Activated CD4-positive, alpha-beta memory T cell treated with anti-CD3 and anti-CD28 coated beads, Interleukin-2, amount 10 ng/mL, durations not matched to agents 7 days and 5 days (primary cell): ENCODE measurements at regions not wholly inside any gene's neighbourhood (a gene's known extent, or its start where the extent isn't known, plus 50 kb on each side); places are given as distances from the start of the nearest gene placed in this dataset.

Experiments
- CTCF ChIA-PET: fragments of 350-600 bp; sonication (Branson Sonifier 250); formaldehyde crosslinking; loops from one replicate; lab custom pipeline; 2021; ENCODE audit warnings: antibody characterized with exemption, inconsistent platforms; lab: Charles Lee
- POLR2A ChIA-PET: fragments of 350-600 bp; sonication (Branson Sonifier 250); formaldehyde crosslinking; loops from one replicate; lab custom pipeline; 2021; ENCODE audit warnings: antibody characterized with exemption; lab: Charles Lee
- DNase-seq: peaks from one replicate; pipeline ENCODE4 v3.0.0-alpha.2; 2020
- H3K27ac Mint-ChIP-seq: one replicate; pipeline ENCODE4 v1.8.0; 2021; ENCODE audit warnings: mild to moderate bottlenecking, mixed read lengths
- H3K27me3 Mint-ChIP-seq: one replicate; pipeline ENCODE4 v1.8.0; 2021; ENCODE audit warnings: mixed read lengths
- H3K36me3 Mint-ChIP-seq: one replicate; pipeline ENCODE4 v1.8.0; 2021; ENCODE audit warnings: low read depth, mixed read lengths
- H3K4me1 Mint-ChIP-seq: one replicate; pipeline ENCODE4 v1.8.0; 2021; ENCODE audit warnings: mixed read lengths
- H3K4me3 Mint-ChIP-seq: one replicate; pipeline ENCODE4 v1.8.0; 2021; ENCODE audit warnings: mild to moderate bottlenecking, mixed read lengths
- H3K9me3 Mint-ChIP-seq: one replicate; pipeline ENCODE4 v1.8.0; 2021; ENCODE audit warnings: mixed read lengths

DNA sequence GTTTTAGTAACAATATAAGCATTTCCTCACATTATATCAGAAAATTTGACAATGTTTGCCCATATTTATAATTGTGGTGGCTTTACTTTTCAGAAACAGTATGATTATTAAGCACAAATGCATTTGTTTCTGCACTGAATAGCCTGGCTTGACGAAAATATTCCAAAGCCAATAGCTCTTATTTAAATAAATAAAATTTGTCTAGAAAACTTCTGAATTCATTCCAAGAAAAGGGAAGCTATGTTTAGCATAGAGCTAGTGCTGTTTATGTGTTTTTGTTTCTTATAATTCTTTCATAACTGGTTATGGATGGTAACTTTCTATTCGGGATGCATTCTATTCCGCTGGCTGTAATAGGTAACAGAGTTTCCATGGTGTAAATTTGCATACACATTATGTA, 268.6 kb downstream of the PTBP2 start:
- Mint-ChIP-seq H3K4me1 (no peaks in the 10 kb centered on the region), H3K36me3 (no peaks in the 10 kb centered on the region), H3K27me3 (no peaks in the 10 kb centered on the region), H3K27ac (no peak overlapping the region), H3K9me3 (no peaks in the 10 kb centered on the region), H3K4me3 (no peak overlapping the region)
- ChIA-PET CTCF (no interaction called here), POLR2A (no interaction called here)
- no peak for DNase-seq

DNA sequence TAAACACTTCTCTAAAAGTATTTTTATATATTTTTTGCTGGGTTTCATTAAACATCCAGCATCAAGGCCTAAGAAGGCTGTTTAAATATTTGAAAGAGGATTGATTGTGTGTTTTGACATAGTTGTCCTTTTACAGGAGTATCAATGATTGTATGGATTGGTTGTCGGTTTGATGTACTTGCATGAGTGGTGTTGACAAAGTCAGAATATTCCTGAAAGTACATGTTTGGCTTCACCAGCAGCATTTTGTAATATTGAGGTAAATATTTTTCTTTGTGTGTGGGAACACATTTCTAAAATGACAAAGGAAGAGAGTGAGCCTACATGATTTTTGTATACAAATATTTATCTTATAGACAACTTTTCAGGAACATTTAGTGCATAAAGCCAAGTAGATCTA, 269.7 kb downstream of the PTBP2 start:
- CTCF ChIA-PET = no interaction called here
- H3K36me3 Mint-ChIP-seq = no peaks in the 10 kb centered on the region
- POLR2A ChIA-PET = no interaction called here
- H3K9me3 Mint-ChIP-seq = no peaks in the 10 kb centered on the region
- H3K4me1 Mint-ChIP-seq = no peaks in the 10 kb centered on the region
- no peaks in the 10 kb centered on the region for H3K27me3 Mint-ChIP-seq
- no peak overlapping the region for H3K27ac Mint-ChIP-seq
- no peak for DNase-seq
- H3K4me3 Mint-ChIP-seq = no peak overlapping the region

DNA sequence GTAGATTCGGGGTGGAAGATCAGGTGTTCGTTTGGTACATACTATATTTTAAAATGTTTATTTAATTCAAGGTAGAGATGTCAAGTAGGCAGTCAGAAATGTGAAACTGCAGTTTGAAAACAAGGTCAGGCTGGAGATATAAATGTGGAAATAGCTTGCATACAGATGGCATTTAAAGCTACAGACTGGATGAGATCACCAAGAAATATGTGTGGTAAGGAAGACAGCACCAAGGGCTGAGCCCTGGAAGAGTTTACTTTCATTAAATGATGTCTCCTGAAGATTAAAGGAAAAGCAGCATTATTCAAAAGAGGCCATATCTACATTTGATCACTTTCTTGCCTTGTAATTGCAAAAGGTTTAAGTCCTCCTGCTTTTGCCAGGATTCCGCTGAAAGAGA, 271.3 kb downstream of the PTBP2 start:
- CTCF ChIA-PET = no interaction called here
- POLR2A ChIA-PET = no interaction called here
- H3K27me3 Mint-ChIP-seq = no peaks in the 10 kb centered on the region
- H3K36me3 Mint-ChIP-seq = no peaks in the 10 kb centered on the region
- no peak for DNase-seq
- H3K27ac Mint-ChIP-seq = no peak overlapping the region
- H3K4me1 Mint-ChIP-seq = no peaks in the 10 kb centered on the region
- H3K9me3 Mint-ChIP-seq = no peaks in the 10 kb centered on the region
- no peak overlapping the region for H3K4me3 Mint-ChIP-seq

- H3K4me1 Mint-ChIP-seq = no peaks in the 10 kb centered on the region
- H3K36me3 Mint-ChIP-seq = no peaks in the 10 kb centered on the region
- no peak overlapping the region for H3K27ac Mint-ChIP-seq
- peaks cover 9% of the 10 kb centered on the region for H3K27me3 Mint-ChIP-seq
- H3K4me3 Mint-ChIP-seq = no peak overlapping the region
- no peaks in the 10 kb centered on the region for H3K9me3 Mint-ChIP-seq
- CTCF ChIA-PET = no interaction called here
- no peak for DNase-seq
- POLR2A ChIA-PET = no interaction called here
These were observed 273.8 kb downstream of the PTBP2 start for GRCh38 chr1:96995351-96995750.

DNA sequence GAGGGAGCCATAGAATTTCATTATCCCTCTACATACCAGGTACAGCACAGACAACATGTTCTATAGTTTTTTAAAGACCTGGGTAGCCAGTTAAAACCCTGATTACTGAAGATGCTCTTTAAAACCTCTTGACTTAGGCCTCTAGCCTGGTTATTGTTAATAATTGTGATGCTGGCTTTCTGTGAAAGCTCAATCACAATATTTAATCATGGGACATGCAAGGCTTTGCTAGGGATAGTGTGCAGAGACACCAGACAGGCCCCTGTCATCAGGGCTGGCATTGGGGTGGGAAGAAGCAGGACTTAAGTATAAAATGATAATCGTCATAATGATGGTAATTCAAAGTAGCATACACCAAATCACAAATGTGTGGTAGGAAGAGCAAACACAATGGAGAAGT, 274.4 kb downstream of the PTBP2 start:
- Mint-ChIP-seq H3K4me3 (no peak overlapping the region), H3K4me1 (no peaks in the 10 kb centered on the region), H3K36me3 (no peaks in the 10 kb centered on the region), H3K9me3 (no peaks in the 10 kb centered on the region), H3K27me3 (peaks cover 9% of the 10 kb centered on the region), H3K27ac (no peak overlapping the region)
- POLR2A ChIA-PET = no interaction called here
- CTCF ChIA-PET = no interaction called here
- no peak for DNase-seq

- Mint-ChIP-seq H3K4me1 (no peaks in the 10 kb centered on the region), H3K36me3 (no peaks in the 10 kb centered on the region), H3K4me3 (no peak overlapping the region), H3K27ac (no peak overlapping the region), H3K27me3 (peaks cover 9% of the 10 kb centered on the region), H3K9me3 (no peaks in the 10 kb centered on the region)
- DNase-seq = no peak
- POLR2A ChIA-PET = no interaction called here
- CTCF ChIA-PET = no interaction called here
These were observed 276.1 kb downstream of the PTBP2 start for GRCh38 chr1:96997717-96998116.

DNA sequence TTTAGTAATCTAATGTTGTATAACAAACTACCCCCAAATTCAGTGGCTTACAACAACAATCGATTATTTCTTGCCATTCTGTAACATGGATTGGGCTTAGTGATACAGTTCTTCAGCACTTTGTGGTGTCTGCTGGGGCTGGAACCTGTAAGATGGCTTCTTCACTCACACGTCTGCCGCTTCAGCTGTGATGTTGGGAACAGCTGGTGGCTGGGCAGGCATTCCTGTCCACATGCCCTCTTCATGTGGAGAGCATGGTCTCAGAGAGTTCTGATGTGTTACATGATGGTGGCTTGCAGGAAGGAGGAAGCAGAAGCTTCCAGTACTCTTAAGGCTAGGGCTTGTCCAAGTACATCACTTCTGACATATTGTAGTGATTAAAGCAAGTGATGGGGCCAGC, 276.9 kb downstream of the PTBP2 start:
- DNase-seq = no peak
- H3K36me3 Mint-ChIP-seq = no peaks in the 10 kb centered on the region
- CTCF ChIA-PET = no interaction called here
- peaks cover 9% of the 10 kb centered on the region for H3K27me3 Mint-ChIP-seq
- POLR2A ChIA-PET = no interaction called here
- no peaks in the 10 kb centered on the region for H3K9me3 Mint-ChIP-seq
- no peaks in the 10 kb centered on the region for H3K4me1 Mint-ChIP-seq
- no peak overlapping the region for H3K4me3 Mint-ChIP-seq
- no peak overlapping the region for H3K27ac Mint-ChIP-seq

DNA sequence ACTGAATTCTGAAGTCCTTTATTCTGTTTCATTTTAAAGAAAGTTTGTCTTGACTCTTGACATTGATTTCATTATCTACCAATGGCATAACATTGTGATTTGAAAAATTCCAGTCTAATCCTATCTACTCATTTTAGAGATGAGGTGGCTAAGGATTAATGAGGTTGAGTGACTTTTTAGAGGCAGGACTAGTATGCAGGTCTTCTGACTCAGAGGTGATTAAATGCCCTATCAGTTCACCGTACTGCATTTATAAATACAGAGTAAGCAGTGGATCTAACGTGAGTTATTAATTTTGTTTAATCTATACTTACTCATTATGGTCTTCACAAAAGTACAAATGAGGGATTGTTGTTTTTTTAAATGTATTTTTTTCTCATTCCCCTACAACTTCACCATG, 277.6 kb downstream of the PTBP2 start:
- Mint-ChIP-seq H3K4me3 (no peak overlapping the region), H3K4me1 (no peaks in the 10 kb centered on the region), H3K36me3 (no peaks in the 10 kb centered on the region), H3K27me3 (peaks cover 9% of the 10 kb centered on the region), H3K9me3 (no peaks in the 10 kb centered on the region), H3K27ac (no peak overlapping the region)
- no peak for DNase-seq
- ChIA-PET POLR2A (no interaction called here), CTCF (no interaction called here)

GRCh38 chr1:97004054-97004453, 282.5 kb downstream of the PTBP2 start:
- DNase-seq = no peak
- POLR2A ChIA-PET = no interaction called here
- H3K4me1 Mint-ChIP-seq = no peaks in the 10 kb centered on the region

GRCh38 chr1:97004743-97005142, 283.2 kb downstream of the PTBP2 start:
- H3K27ac Mint-ChIP-seq = no peak overlapping the region
- no peaks in the 10 kb centered on the region for H3K9me3 Mint-ChIP-seq
- H3K27me3 Mint-ChIP-seq = no peaks in the 10 kb centered on the region
- H3K4me1 Mint-ChIP-seq = no peaks in the 10 kb centered on the region
- ChIA-PET POLR2A (no interaction called here), CTCF (no interaction called here)
- H3K36me3 Mint-ChIP-seq = no peaks in the 10 kb centered on the region
- no peak for DNase-seq
- no peak overlapping the region for H3K4me3 Mint-ChIP-seq

More at GRCh38 chr1:97004054-97004453, 282.5 kb downstream of the PTBP2 start:
- H3K36me3 Mint-ChIP-seq = no peaks in the 10 kb centered on the region
- H3K27me3 Mint-ChIP-seq = no peaks in the 10 kb centered on the region
- CTCF ChIA-PET = no interaction called here
- H3K27ac Mint-ChIP-seq = no peak overlapping the region
- H3K4me3 Mint-ChIP-seq = no peak overlapping the region
- H3K9me3 Mint-ChIP-seq = no peaks in the 10 kb centered on the region

GRCh38 chr1:97006044-97006661, 284.6 kb downstream of the PTBP2 start:
- Mint-ChIP-seq H3K36me3 (no peaks in the 10 kb centered on the region), H3K27me3 (no peaks in the 10 kb centered on the region), H3K4me1 (no peaks in the 10 kb centered on the region), H3K9me3 (no peaks in the 10 kb centered on the region), H3K27ac (no peak overlapping the region), H3K4me3 (no peak overlapping the region)
- no peak for DNase-seq
- ChIA-PET POLR2A (no interaction called here), CTCF (no interaction called here)

DNA sequence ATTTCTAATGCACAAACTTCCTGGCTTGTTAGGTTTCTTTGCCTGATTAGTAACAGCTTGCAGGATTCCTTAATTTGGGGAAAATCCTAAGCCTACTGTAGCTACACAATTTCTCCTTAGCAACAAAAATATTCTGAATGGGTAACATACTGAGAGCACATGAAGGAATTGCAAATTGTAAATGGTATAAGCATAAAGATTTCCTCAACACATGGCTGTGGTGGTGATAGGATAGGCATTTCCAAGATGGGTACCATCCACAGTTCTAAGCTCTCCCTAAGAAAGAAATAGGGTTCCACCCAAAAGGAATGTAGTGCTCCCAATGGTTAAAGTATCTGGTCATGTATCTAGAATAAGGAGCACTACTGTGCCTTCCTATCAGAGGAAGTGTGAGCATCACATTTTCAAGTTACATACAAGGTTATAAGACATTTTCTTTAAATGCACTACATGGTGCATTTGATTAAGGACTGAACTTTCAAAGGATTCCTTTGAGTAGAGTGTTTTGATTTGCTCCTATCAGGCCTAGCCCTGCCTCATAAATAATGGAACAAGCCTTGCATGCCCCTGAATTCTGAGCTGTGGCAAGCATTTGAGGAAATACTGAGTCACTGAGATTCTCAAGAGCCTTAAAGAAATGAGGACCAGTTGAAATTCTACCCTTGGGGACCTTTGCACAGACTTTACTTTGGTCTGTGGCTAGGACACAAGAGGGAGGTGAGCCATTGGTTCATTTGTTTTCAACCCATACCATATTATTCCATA, 286.4 kb downstream of the PTBP2 start:
- no peaks in the 10 kb centered on the region for H3K4me1 Mint-ChIP-seq
- CTCF ChIA-PET = no interaction called here

GRCh38 chr1:97010566-97011264, 289.1 kb downstream of the PTBP2 start:
- CTCF ChIA-PET = no interaction called here
- POLR2A ChIA-PET = no interaction called here
- H3K27me3 Mint-ChIP-seq = no peaks in the 10 kb centered on the region

More for the DNA sequence above, 286.4 kb downstream of the PTBP2 start:
- Mint-ChIP-seq H3K4me3 (no peak overlapping the region), H3K27ac (no peak overlapping the region), H3K36me3 (no peaks in the 10 kb centered on the region), H3K27me3 (no peaks in the 10 kb centered on the region), H3K9me3 (no peaks in the 10 kb centered on the region)
- POLR2A ChIA-PET = no interaction called here
- no peak for DNase-seq

More at GRCh38 chr1:97010566-97011264, 289.1 kb downstream of the PTBP2 start:
- Mint-ChIP-seq H3K4me1 (no peaks in the 10 kb centered on the region), H3K9me3 (no peaks in the 10 kb centered on the region), H3K36me3 (no peaks in the 10 kb centered on the region), H3K27ac (no peak overlapping the region), H3K4me3 (no peak overlapping the region)
- DNase-seq = no peak
